Naive thymus-derived CD8-positive, alpha-beta T cell (primary cell): ENCODE measurements at regions not wholly inside any gene's neighbourhood (a gene's known extent, or its start where the extent isn't known, plus 50 kb on each side); places are given as distances from the start of the nearest gene placed in this dataset.

Experiments used
- ATAC-seq, 2 donors: fragments of 150-1000 bp; cut with Tn5 transposase in 1 of 2; sonication (Bioruptor Pico), chemical (Tn5 transposase) in 1 of 2; 1 replicate in 1 of 2; 2 replicates in 1 of 2; pipeline ENCODE4 v1.10.0; 2021; ENCODE audit warnings: mild to moderate bottlenecking in 2 of 2, moderate library complexity in 2 of 2
- POLR2A ChIA-PET: fragments of 350-600 bp; sonication (Branson Sonifier 250); formaldehyde crosslinking; loops from one replicate; lab custom pipeline; 2021; ENCODE audit warnings: antibody characterized with exemption; lab: Charles Lee
- DNase-seq, 10 donors: peaks; one replicate each; pipeline versions ENCODE4 v3.0.0 to v3.0.0-alpha.2; 2020 to 2022
- H3K27ac Mint-ChIP-seq, 10 donors: one replicate each; pipeline ENCODE4 v1.8.0; 2020 to 2022; ENCODE audit warnings: mild to moderate bottlenecking in 10 of 10, mixed read lengths in 10 of 10, moderate library complexity in 4 of 10, inconsistent platforms in 1 of 10
- H3K27me3 Mint-ChIP-seq, 5 donors: one replicate each; pipeline ENCODE4 v1.8.0; 2021 to 2022; ENCODE audit warnings: mixed read lengths in 5 of 5
- H3K36me3 Mint-ChIP-seq, 3 donors: one replicate each; pipeline ENCODE4 v1.8.0; 2020 to 2022; ENCODE audit warnings: mixed read lengths in 3 of 3, mild to moderate bottlenecking in 2 of 3, inconsistent platforms in 1 of 3
- H3K4me1 Mint-ChIP-seq, 4 donors: one replicate each; pipeline ENCODE4 v1.8.0; 2021 to 2022; ENCODE audit warnings: mixed read lengths in 4 of 4
- H3K4me3 Mint-ChIP-seq, 10 donors: one replicate each; pipeline ENCODE4 v1.8.0; 2020 to 2022; ENCODE audit warnings: mild to moderate bottlenecking in 10 of 10, mixed read lengths in 10 of 10, moderate library complexity in 6 of 10, inconsistent platforms in 1 of 10
- H3K9me3 Mint-ChIP-seq, 9 donors: one replicate each; pipeline ENCODE4 v1.8.0; 2020 to 2022; ENCODE audit warnings: mixed read lengths in 9 of 9, mild to moderate bottlenecking in 3 of 9, inconsistent platforms in 1 of 9, moderate library complexity in 1 of 9

GRCh38 chr1:96290801-96291200 lies 430.8 kb upstream of the PTBP2 start:
- POLR2A ChIA-PET: no interaction called here
- ATAC-seq (no peak), DNase-seq (no peak)
- Mint-ChIP-seq H3K9me3 (peaks cover 6 to 44% (median 25%) of the 10 kb centered on the region in 9 donors), H3K36me3 (peaks cover 0 to 14% (median 0%) of the 10 kb centered on the region in 3 donors), H3K27me3 (no peaks in the 10 kb centered on the region), H3K4me3 (no peak overlapping the region), H3K4me1 (no peaks in the 10 kb centered on the region), H3K27ac (no peak overlapping the region)

- POLR2A ChIA-PET: no interaction called here
- no peak for ATAC-seq
- no peak for DNase-seq
- H3K27me3 Mint-ChIP-seq: no peaks in the 10 kb centered on the region
- peaks cover 0 to 11% (median 0%) of the 10 kb centered on the region in 3 donors for H3K36me3 Mint-ChIP-seq
- H3K27ac Mint-ChIP-seq: no peak overlapping the region
- no peak overlapping the region for H3K4me3 Mint-ChIP-seq
- no peaks in the 10 kb centered on the region for H3K4me1 Mint-ChIP-seq
- H3K9me3 Mint-ChIP-seq: peaks cover 6 to 38% (median 18%) of the 10 kb centered on the region in 9 donors
These were observed 430.1 kb upstream of the PTBP2 start for GRCh38 chr1:96291468-96291867.

- peaks cover 0 to 31% (median 14%) of the 10 kb centered on the region in 9 donors for H3K9me3 Mint-ChIP-seq
- no peak overlapping the region for H3K27ac Mint-ChIP-seq
- H3K36me3 Mint-ChIP-seq: peaks cover 0 to 8% (median 0%) of the 10 kb centered on the region in 3 donors
- POLR2A ChIA-PET: no interaction called here
- no peaks in the 10 kb centered on the region for H3K4me1 Mint-ChIP-seq
- no peak for DNase-seq
- no peaks in the 10 kb centered on the region for H3K27me3 Mint-ChIP-seq
- no peak for ATAC-seq
- H3K4me3 Mint-ChIP-seq: no peak overlapping the region
These were observed 429.4 kb upstream of the PTBP2 start for GRCh38 chr1:96292141-96292540.

- Mint-ChIP-seq H3K9me3 (peaks cover 0 to 8% (median 2%) of the 10 kb centered on the region in 9 donors), H3K4me1 (no peaks in the 10 kb centered on the region), H3K36me3 (no peaks in the 10 kb centered on the region), H3K27me3 (no peaks in the 10 kb centered on the region), H3K4me3 (no peak overlapping the region), H3K27ac (no peak overlapping the region)
- ATAC-seq (no peak), DNase-seq (no peak)
- POLR2A ChIA-PET: no interaction called here
These were observed 424.6 kb upstream of the PTBP2 start for GRCh38 chr1:96296991-96297390.

- H3K4me3 Mint-ChIP-seq: no peak overlapping the region
- no peaks in the 10 kb centered on the region for H3K4me1 Mint-ChIP-seq
- DNase-seq (no peak), ATAC-seq (no peak)
- peaks cover 0 to 7% (median 0%) of the 10 kb centered on the region in 9 donors for H3K9me3 Mint-ChIP-seq
- POLR2A ChIA-PET: no interaction called here
- H3K27me3 Mint-ChIP-seq: no peaks in the 10 kb centered on the region
- no peaks in the 10 kb centered on the region for H3K36me3 Mint-ChIP-seq
- no peak overlapping the region for H3K27ac Mint-ChIP-seq
These were observed 414.6 kb upstream of the PTBP2 start for GRCh38 chr1:96306809-96307560.

- no peak for DNase-seq
- Mint-ChIP-seq H3K4me3 (no peak overlapping the region), H3K27me3 (no peaks in the 10 kb centered on the region), H3K36me3 (no peaks in the 10 kb centered on the region), H3K27ac (no peak overlapping the region), H3K9me3 (peaks cover 0 to 5% (median 0%) of the 10 kb centered on the region in 9 donors), H3K4me1 (no peaks in the 10 kb centered on the region)
- no peak for ATAC-seq
- POLR2A ChIA-PET: no interaction called here
These were observed 413.3 kb upstream of the PTBP2 start for GRCh38 chr1:96308314-96308713.

GRCh38 chr1:96309783-96310182 lies 411.8 kb upstream of the PTBP2 start:
- no peak for ATAC-seq
- Mint-ChIP-seq H3K9me3 (peaks cover 0 to 5% (median 0%) of the 10 kb centered on the region in 9 donors), H3K27me3 (no peaks in the 10 kb centered on the region), H3K4me1 (no peaks in the 10 kb centered on the region), H3K27ac (no peak overlapping the region), H3K4me3 (no peak overlapping the region), H3K36me3 (no peaks in the 10 kb centered on the region)
- POLR2A ChIA-PET: no interaction called here
- no peak for DNase-seq

GRCh38 chr1:96313216-96313615 lies 408.4 kb upstream of the PTBP2 start:
- ATAC-seq (no peak), DNase-seq (no peak)
- Mint-ChIP-seq H3K36me3 (no peaks in the 10 kb centered on the region), H3K9me3 (peaks cover 0 to 7% (median 0%) of the 10 kb centered on the region in 9 donors), H3K27ac (no peak overlapping the region), H3K27me3 (no peaks in the 10 kb centered on the region), H3K4me1 (no peaks in the 10 kb centered on the region), H3K4me3 (no peak overlapping the region)
- POLR2A ChIA-PET: no interaction called here

- Mint-ChIP-seq H3K4me1 (no peaks in the 10 kb centered on the region), H3K36me3 (no peaks in the 10 kb centered on the region), H3K27me3 (no peaks in the 10 kb centered on the region), H3K9me3 (peaks cover 0 to 10% (median 4%) of the 10 kb centered on the region in 9 donors), H3K4me3 (no peak overlapping the region), H3K27ac (no peak overlapping the region)
- ATAC-seq: no peak
- POLR2A ChIA-PET: no interaction called here
- no peak for DNase-seq
These were observed 392.5 kb upstream of the PTBP2 start for GRCh38 chr1:96329121-96329520.

- no peak for DNase-seq
- H3K4me3 Mint-ChIP-seq: no peak overlapping the region
- POLR2A ChIA-PET: no interaction called here
These were observed 390.0 kb upstream of the PTBP2 start for GRCh38 chr1:96331596-96331995.

GRCh38 chr1:96333522-96334235 lies 387.9 kb upstream of the PTBP2 start:
- DNase-seq: no peak
- peaks cover 0 to 8% (median 3%) of the 10 kb centered on the region in 9 donors for H3K9me3 Mint-ChIP-seq
- POLR2A ChIA-PET: no interaction called here

More at GRCh38 chr1:96331596-96331995, 390.0 kb upstream of the PTBP2 start:
- peaks cover 0 to 13% (median 5%) of the 10 kb centered on the region in 9 donors for H3K9me3 Mint-ChIP-seq
- no peak overlapping the region for H3K27ac Mint-ChIP-seq
- no peaks in the 10 kb centered on the region for H3K27me3 Mint-ChIP-seq
- no peak for ATAC-seq
- no peaks in the 10 kb centered on the region for H3K36me3 Mint-ChIP-seq
- no peaks in the 10 kb centered on the region for H3K4me1 Mint-ChIP-seq

GRCh38 chr1:96334236-96334557 lies 387.4 kb upstream of the PTBP2 start:
- ATAC-seq (no peak), DNase-seq (no peak)
- no peaks in the 10 kb centered on the region for H3K4me1 Mint-ChIP-seq
- no peak overlapping the region for H3K4me3 Mint-ChIP-seq
- no peaks in the 10 kb centered on the region for H3K27me3 Mint-ChIP-seq
- peaks cover 0 to 8% (median 3%) of the 10 kb centered on the region in 9 donors for H3K9me3 Mint-ChIP-seq
- no peak overlapping the region for H3K27ac Mint-ChIP-seq
- no peaks in the 10 kb centered on the region for H3K36me3 Mint-ChIP-seq
- POLR2A ChIA-PET: no interaction called here

More at GRCh38 chr1:96333522-96334235, 387.9 kb upstream of the PTBP2 start:
- H3K27ac Mint-ChIP-seq: no peak overlapping the region
- no peak overlapping the region for H3K4me3 Mint-ChIP-seq
- H3K4me1 Mint-ChIP-seq: no peaks in the 10 kb centered on the region
- ATAC-seq: no peak
- H3K27me3 Mint-ChIP-seq: no peaks in the 10 kb centered on the region
- no peaks in the 10 kb centered on the region for H3K36me3 Mint-ChIP-seq

- peak overlapping the region in 1 of 10 donors; percentile 9 for H3K27ac Mint-ChIP-seq
- peaks cover 0 to 3% (median 0%) of the 10 kb centered on the region in 5 donors for H3K27me3 Mint-ChIP-seq
- H3K9me3 Mint-ChIP-seq: peaks cover 0 to 8% (median 3%) of the 10 kb centered on the region in 9 donors
- H3K36me3 Mint-ChIP-seq: no peaks in the 10 kb centered on the region
- no peak overlapping the region for H3K4me3 Mint-ChIP-seq
- no peaks in the 10 kb centered on the region for H3K4me1 Mint-ChIP-seq
- DNase-seq (no peak), ATAC-seq (no peak)
- POLR2A ChIA-PET: no interaction called here
These were observed 383.0 kb upstream of the PTBP2 start for GRCh38 chr1:96338622-96339021.
